ENCODE measurements at regions not wholly inside any gene's neighbourhood (a gene's known extent, or its start where the extent isn't known, plus 50 kb on each side); places are given as distances from the start of the nearest gene placed in this dataset.

GRCh38 chr11:111120696-111121302 lies 124.7 kb upstream of the POU2AF2 start:
- Histone ChIP-seq H3K27me3 (ENCODE audit: control insufficient read depth, insufficient read depth, low read length) (no peaks in the 10 kb centered on the region), H3K9me3 (ENCODE audit: control insufficient read depth, insufficient read depth, low read depth, low read length) (no peaks in the 10 kb centered on the region), H3K27ac (ENCODE audit: low read length) (no peak overlapping the region), H3K4me3 (ENCODE audit: low read depth in 2 of 2, low read length in 2 of 2) (no peak overlapping the region), H3K36me3 (ENCODE audit: control insufficient read depth, insufficient read depth, low read length) (no peaks in the 10 kb centered on the region), H3K4me1 (ENCODE audit: control insufficient read depth, insufficient read depth, low read length) (no peaks in the 10 kb centered on the region)
- CTCF ChIA-PET, result no interaction called here
- no TSS peak for BruUV-seq (replicated peaks)
- TF ChIP-seq SIN3A (IDR thresholded peaks at IDR 0.05; ENCODE audit: borderline replicate concordance, insufficient read depth, low read depth, low read length), result no peak
- TF ChIP-seq REST (IDR thresholded peaks at IDR 0.05; ENCODE audit: insufficient read depth in 1 of 2, low read depth in 2 of 2, low read length in 1 of 2), result no peak
- no peak for TF ChIP-seq TCF7L2 (IDR thresholded peaks at IDR 0.05; ENCODE audit: low read depth, low read length)
- TF ChIP-seq POLR2AphosphoS5 (IDR thresholded peaks at IDR 0.05; ENCODE audit: low read depth, low read length), result no peak
- no peak for TF ChIP-seq CTCF (IDR thresholded peaks at IDR 0.05)
- DNase-seq (ENCODE audit: low read depth, low spot score), result no peak
- no peak for ATAC-seq
- POLR2A ChIA-PET, result no interaction called here
- in situ Hi-C loops (cut with HindIII; ENCODE audit: low pct_unique_long_range_greater_than_20kb, low sequenced_read_pairs) (no loop called here), intact Hi-C loops (cut with micrococcal nuclease; ENCODE audit: unreplicated experiment) (no loop called here)

- Histone ChIP-seq H3K4me1 (ENCODE audit: control insufficient read depth, insufficient read depth, low read length) (no peaks in the 10 kb centered on the region), H3K9me3 (ENCODE audit: control insufficient read depth, insufficient read depth, low read depth, low read length) (no peaks in the 10 kb centered on the region), H3K27me3 (ENCODE audit: control insufficient read depth, insufficient read depth, low read length) (no peaks in the 10 kb centered on the region), H3K27ac (ENCODE audit: low read length) (no peak overlapping the region), H3K4me3 (ENCODE audit: low read depth in 2 of 2, low read length in 2 of 2) (no peak overlapping the region), H3K36me3 (ENCODE audit: control insufficient read depth, insufficient read depth, low read length) (no peaks in the 10 kb centered on the region)
- ChIA-PET POLR2A (no interaction called here), CTCF (no interaction called here)
- in situ Hi-C loops (cut with HindIII; ENCODE audit: low pct_unique_long_range_greater_than_20kb, low sequenced_read_pairs) (no loop called here), intact Hi-C loops (cut with micrococcal nuclease; ENCODE audit: unreplicated experiment) (no loop called here)
- BruUV-seq (replicated peaks), result no TSS peak
- DNase-seq (ENCODE audit: low read depth, low spot score) (no peak), ATAC-seq (no peak; the same call in 1 of the 2 replicates)
- no peak for TF ChIP-seq POLR2AphosphoS5 (IDR thresholded peaks at IDR 0.05; ENCODE audit: low read depth, low read length)
- no peak for TF ChIP-seq TCF7L2 (IDR thresholded peaks at IDR 0.05; ENCODE audit: low read depth, low read length)
- TF ChIP-seq CTCF (IDR thresholded peaks at IDR 0.05), result no peak
- TF ChIP-seq REST (IDR thresholded peaks at IDR 0.05; ENCODE audit: insufficient read depth in 1 of 2, low read depth in 2 of 2, low read length in 1 of 2), result no peak
- no peak for TF ChIP-seq SIN3A (IDR thresholded peaks at IDR 0.05; ENCODE audit: borderline replicate concordance, insufficient read depth, low read depth, low read length)
These were observed 125.4 kb upstream of the POU2AF2 start for GRCh38 chr11:111120161-111120560.
